Stimulated activated naive CD8-positive, alpha-beta T cell treated with anti-CD3 and anti-CD28 coated beads, Interleukin-15, amount 100 ng/mL, for 72 hours (primary cell): ENCODE measurements at regions not wholly inside any gene's neighbourhood (a gene's known extent, or its start where the extent isn't known, plus 50 kb on each side); places are given as distances from the start of the nearest gene placed in this dataset.

Experiments
- ATAC-seq: fragments of 150-1000 bp; cut with Tn5 transposase; 2 replicates; pipeline ENCODE4 v1.10.0; 2021; ENCODE audit warnings: mild to moderate bottlenecking, moderate library complexity
- DNase-seq, 2 donors: peaks; one replicate each; pipeline ENCODE4 v3.0.0; 2021 to 2022
- H3K27ac Mint-ChIP-seq, 2 donors: one replicate each; pipeline ENCODE4 v1.8.0; 2022; ENCODE audit warnings: mild to moderate bottlenecking in 2 of 2, mixed read lengths in 2 of 2, moderate library complexity in 2 of 2
- H3K27me3 Mint-ChIP-seq: one replicate; pipeline ENCODE4 v1.8.0; 2022; ENCODE audit warnings: mixed read lengths
- H3K4me1 Mint-ChIP-seq: one replicate; pipeline ENCODE4 v1.8.0; 2022; ENCODE audit warnings: mild to moderate bottlenecking, mixed read lengths
- H3K4me3 Mint-ChIP-seq, 2 donors: one replicate each; pipeline ENCODE4 v1.8.0; 2022; ENCODE audit warnings: mild to moderate bottlenecking in 2 of 2, mixed read lengths in 2 of 2, moderate library complexity in 1 of 2
- H3K9me3 Mint-ChIP-seq, 2 donors: one replicate each; pipeline ENCODE4 v1.8.0; 2022; ENCODE audit warnings: mixed read lengths in 2 of 2

- Mint-ChIP-seq H3K4me1 (peaks cover 49% of the 10 kb centered on the region), H3K4me3 (no peak overlapping the region), H3K27ac (no peak overlapping the region), H3K9me3 (peaks cover 8 to 14% of the 10 kb centered on the region in 2 donors), H3K27me3 (no peaks in the 10 kb centered on the region)
- no peak for DNase-seq
- no peak for ATAC-seq
Observed at GRCh38 chr9:16131264-16131663, 578.4 kb downstream of the CCDC171 start.

- no peak overlapping the region for H3K4me3 Mint-ChIP-seq
- H3K27ac Mint-ChIP-seq: no peak overlapping the region
- no peaks in the 10 kb centered on the region for H3K27me3 Mint-ChIP-seq
- H3K4me1 Mint-ChIP-seq: peaks cover 37% of the 10 kb centered on the region
- H3K9me3 Mint-ChIP-seq: peaks cover 0 to 10% of the 10 kb centered on the region in 2 donors
- ATAC-seq (no peak), DNase-seq (no peak)
Observed at GRCh38 chr9:16132513-16132912, 579.7 kb downstream of the CCDC171 start.

GRCh38 chr9:16133032-16133431 lies 580.2 kb downstream of the CCDC171 start:
- Mint-ChIP-seq H3K9me3 (peaks cover 0 to 10% of the 10 kb centered on the region in 2 donors), H3K27me3 (no peaks in the 10 kb centered on the region), H3K27ac (peak overlapping the region in 1 of 2 donors; percentile 35), H3K4me3 (no peak overlapping the region), H3K4me1 (peaks cover 33% of the 10 kb centered on the region)
- no peak for DNase-seq
- ATAC-seq: no peak

- Mint-ChIP-seq H3K4me3 (peak overlapping the region; percentile 12 to 38), H3K27me3 (no peaks in the 10 kb centered on the region), H3K4me1 (peaks cover 33% of the 10 kb centered on the region), H3K9me3 (peaks cover 0 to 4% of the 10 kb centered on the region in 2 donors), H3K27ac (peak overlapping the region; percentile 14 to 64)
- DNase-seq (peak; percentile 36 to 50), ATAC-seq (peak; percentile 82)
Observed at GRCh38 chr9:16133556-16134227, 580.8 kb downstream of the CCDC171 start.

GRCh38 chr9:16134351-16134750 lies 581.5 kb downstream of the CCDC171 start:
- no peaks in the 10 kb centered on the region for H3K9me3 Mint-ChIP-seq
- H3K27ac Mint-ChIP-seq: no peak overlapping the region
- DNase-seq: no peak
- no peak overlapping the region for H3K4me3 Mint-ChIP-seq
- H3K27me3 Mint-ChIP-seq: no peaks in the 10 kb centered on the region
- peaks cover 32% of the 10 kb centered on the region for H3K4me1 Mint-ChIP-seq
- no peak for ATAC-seq

- Mint-ChIP-seq H3K4me1 (peaks cover 27% of the 10 kb centered on the region), H3K27me3 (peaks cover 7% of the 10 kb centered on the region), H3K9me3 (no peaks in the 10 kb centered on the region), H3K4me3 (no peak overlapping the region), H3K27ac (no peak overlapping the region)
- DNase-seq (no peak), ATAC-seq (no peak)
Observed at GRCh38 chr9:16135968-16136367, 583.1 kb downstream of the CCDC171 start.

- ATAC-seq (no peak), DNase-seq (no peak)
- Mint-ChIP-seq H3K27me3 (peaks cover 7% of the 10 kb centered on the region), H3K4me3 (no peak overlapping the region), H3K27ac (no peak overlapping the region), H3K9me3 (no peaks in the 10 kb centered on the region), H3K4me1 (peaks cover 27% of the 10 kb centered on the region)
Observed at GRCh38 chr9:16136451-16136850, 583.6 kb downstream of the CCDC171 start.

GRCh38 chr9:16136961-16137360 lies 584.1 kb downstream of the CCDC171 start:
- Mint-ChIP-seq H3K4me3 (no peak overlapping the region), H3K27ac (no peak overlapping the region), H3K4me1 (peaks cover 27% of the 10 kb centered on the region), H3K9me3 (no peaks in the 10 kb centered on the region), H3K27me3 (peaks cover 7% of the 10 kb centered on the region)
- no peak for DNase-seq
- no peak for ATAC-seq

GRCh38 chr9:16138561-16139491 lies 586.0 kb downstream of the CCDC171 start:
- Mint-ChIP-seq H3K4me1 (peaks cover 18% of the 10 kb centered on the region), H3K27me3 (peaks cover 7% of the 10 kb centered on the region), H3K4me3 (no peak overlapping the region), H3K9me3 (no peaks in the 10 kb centered on the region), H3K27ac (peak overlapping the region; percentile 9 to 78)
- no peak for ATAC-seq
- DNase-seq: no peak

- Mint-ChIP-seq H3K4me3 (no peak overlapping the region), H3K9me3 (no peaks in the 10 kb centered on the region), H3K27ac (no peak overlapping the region), H3K27me3 (peaks cover 7% of the 10 kb centered on the region), H3K4me1 (peaks cover 14% of the 10 kb centered on the region)
- no peak for DNase-seq
- ATAC-seq: no peak
Observed at GRCh38 chr9:16139774-16140173, 586.9 kb downstream of the CCDC171 start.

- H3K27me3 Mint-ChIP-seq: peaks cover 7% of the 10 kb centered on the region
- H3K9me3 Mint-ChIP-seq: no peaks in the 10 kb centered on the region
- peaks cover 24% of the 10 kb centered on the region for H3K4me1 Mint-ChIP-seq
- H3K4me3 Mint-ChIP-seq: no peak overlapping the region
- H3K27ac Mint-ChIP-seq: peak overlapping the region in 1 of 2 donors; percentile 25
- no peak for ATAC-seq
- no peak for DNase-seq
Observed at GRCh38 chr9:16143310-16143709, 590.5 kb downstream of the CCDC171 start.

- no peak overlapping the region for H3K27ac Mint-ChIP-seq
- H3K4me3 Mint-ChIP-seq: no peak overlapping the region
- ATAC-seq (no peak), DNase-seq (no peak)
- H3K9me3 Mint-ChIP-seq: no peaks in the 10 kb centered on the region
- H3K27me3 Mint-ChIP-seq: peaks cover 7% of the 10 kb centered on the region
- peaks cover 18% of the 10 kb centered on the region for H3K4me1 Mint-ChIP-seq
Observed at GRCh38 chr9:16143947-16144890, 591.4 kb downstream of the CCDC171 start.

GRCh38 chr9:16145196-16145950 lies 592.5 kb downstream of the CCDC171 start:
- H3K4me3 Mint-ChIP-seq: no peak overlapping the region
- no peaks in the 10 kb centered on the region for H3K9me3 Mint-ChIP-seq
- H3K27ac Mint-ChIP-seq: peak overlapping the region in 1 of 2 donors; percentile 83
- no peak for DNase-seq
- H3K27me3 Mint-ChIP-seq: peaks cover under 1% of the 10 kb centered on the region
- ATAC-seq: peak; percentile 60
- H3K4me1 Mint-ChIP-seq: peaks cover 18% of the 10 kb centered on the region

GRCh38 chr9:16147726-16148125 lies 594.9 kb downstream of the CCDC171 start:
- Mint-ChIP-seq H3K27ac (no peak overlapping the region), H3K4me3 (no peak overlapping the region), H3K4me1 (peaks cover 32% of the 10 kb centered on the region), H3K27me3 (no peaks in the 10 kb centered on the region), H3K9me3 (no peaks in the 10 kb centered on the region)
- no peak for DNase-seq
- peak; percentile 31 for ATAC-seq

GRCh38 chr9:16150501-16150900 lies 597.7 kb downstream of the CCDC171 start:
- Mint-ChIP-seq H3K4me1 (peaks cover 42% of the 10 kb centered on the region), H3K27ac (peak overlapping the region in 1 of 2 donors; percentile 44), H3K9me3 (no peaks in the 10 kb centered on the region), H3K4me3 (no peak overlapping the region), H3K27me3 (no peaks in the 10 kb centered on the region)
- ATAC-seq (no peak), DNase-seq (no peak)
